ENCODE measurements at regions not wholly inside any gene's neighbourhood (a gene's known extent, or its start where the extent isn't known, plus 50 kb on each side); places are given as distances from the start of the nearest gene placed in this dataset.

- H3K27ac ChIP-seq (ENCODE audit: low read length): no peak overlapping the region
- H3K27me3 ChIP-seq (ENCODE audit: control insufficient read depth, insufficient read depth, low read length): peaks cover 4% of the 10 kb centered on the region
- no peak for DNase-seq
- H3K4me1 ChIP-seq (ENCODE audit: control insufficient read depth, insufficient read depth, low read length): no peaks in the 10 kb centered on the region
- H3K36me3 ChIP-seq (ENCODE audit: control insufficient read depth, insufficient read depth, low read length): no peaks in the 10 kb centered on the region
- no peak overlapping the region for H3K4me3 ChIP-seq (ENCODE audit: low read length)
- 13% methylated on average over 3 of the region's 11 CpGs for WGBS (ENCODE audit: insufficient coverage, low lambda C conversion rate)
- no peaks in the 10 kb centered on the region for H3K9me3 ChIP-seq (ENCODE audit: control insufficient read depth, low read depth, low read length)
Measured at GRCh38 chr20:22768266-22769178, 184.2 kb upstream of the FOXA2 start.

- Histone ChIP-seq H3K4me1 (ENCODE audit: control insufficient read depth, insufficient read depth, low read length) (no peaks in the 10 kb centered on the region), H3K4me3 (ENCODE audit: low read length) (no peak overlapping the region), H3K27me3 (ENCODE audit: control insufficient read depth, insufficient read depth, low read length) (peaks cover 4% of the 10 kb centered on the region), H3K27ac (ENCODE audit: low read length) (no peak overlapping the region), H3K9me3 (ENCODE audit: control insufficient read depth, low read depth, low read length) (no peaks in the 10 kb centered on the region), H3K36me3 (ENCODE audit: control insufficient read depth, insufficient read depth, low read length) (no peaks in the 10 kb centered on the region)
- no peak for DNase-seq
Measured at GRCh38 chr20:22770241-22770800, 185.9 kb upstream of the FOXA2 start.

DNA sequence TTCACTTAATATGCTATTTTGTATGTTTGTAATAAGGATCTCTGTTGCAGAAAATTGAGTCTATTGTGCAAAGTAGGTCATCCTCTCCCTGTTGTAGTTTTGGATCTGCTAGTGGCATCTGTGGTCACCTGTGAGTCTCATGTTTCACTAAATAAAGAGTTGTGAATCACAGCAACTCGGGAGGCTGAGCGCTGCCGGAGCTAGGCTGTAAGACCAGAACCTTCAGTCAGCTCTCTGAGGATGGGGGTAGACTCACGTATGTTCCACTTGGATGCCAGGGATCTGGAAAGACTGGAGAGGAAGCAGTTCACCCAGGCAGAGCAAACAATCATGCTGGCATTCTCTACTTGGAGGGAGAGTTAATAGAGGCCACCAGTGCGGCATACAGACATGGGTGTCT is 187.3 kb upstream of the FOXA2 start:
- DNase-seq: no peak
- Histone ChIP-seq H3K4me1 (ENCODE audit: control insufficient read depth, insufficient read depth, low read length) (no peaks in the 10 kb centered on the region), H3K27me3 (ENCODE audit: control insufficient read depth, insufficient read depth, low read length) (peaks cover 4% of the 10 kb centered on the region), H3K4me3 (ENCODE audit: low read length) (no peak overlapping the region), H3K27ac (ENCODE audit: low read length) (no peak overlapping the region), H3K9me3 (ENCODE audit: control insufficient read depth, low read depth, low read length) (no peaks in the 10 kb centered on the region), H3K36me3 (ENCODE audit: control insufficient read depth, insufficient read depth, low read length) (no peaks in the 10 kb centered on the region)
- WGBS (ENCODE audit: insufficient coverage, low lambda C conversion rate): no CpG with 5 or more reads among the region's 5 CpGs

DNA sequence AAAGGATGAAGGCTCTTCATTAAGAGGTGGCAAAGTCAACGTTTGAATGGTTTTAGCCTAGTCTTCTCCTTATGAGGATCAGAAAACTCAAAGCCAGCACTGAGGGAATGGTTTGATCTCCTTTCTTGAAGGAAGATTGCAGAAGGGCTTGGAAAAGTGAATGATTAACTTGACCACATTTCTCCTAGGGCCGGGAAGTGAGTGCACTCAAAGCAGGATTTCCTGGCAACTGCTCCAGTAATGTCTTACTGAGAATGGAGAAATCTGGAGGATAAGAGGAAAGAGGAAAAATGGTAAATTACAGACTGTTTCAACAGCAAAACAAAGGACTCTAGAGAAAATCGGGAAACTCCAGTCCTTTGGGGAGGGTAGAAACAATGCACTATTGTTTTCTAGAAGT is 189.0 kb upstream of the FOXA2 start:
- WGBS (ENCODE audit: insufficient coverage, low lambda C conversion rate): 20% methylated on average over 2 of the region's 3 CpGs
- DNase-seq: peak; percentile 26 to 41
- H3K36me3 ChIP-seq (ENCODE audit: control insufficient read depth, insufficient read depth, low read length): no peaks in the 10 kb centered on the region
- H3K9me3 ChIP-seq (ENCODE audit: control insufficient read depth, low read depth, low read length): no peaks in the 10 kb centered on the region
- H3K27me3 ChIP-seq (ENCODE audit: control insufficient read depth, insufficient read depth, low read length): no peaks in the 10 kb centered on the region
- H3K27ac ChIP-seq (ENCODE audit: low read length): no peak overlapping the region
- H3K4me1 ChIP-seq (ENCODE audit: control insufficient read depth, insufficient read depth, low read length): no peaks in the 10 kb centered on the region
- H3K4me3 ChIP-seq (ENCODE audit: low read length): no peak overlapping the region

- Histone ChIP-seq H3K4me3 (ENCODE audit: low read length) (no peak overlapping the region), H3K36me3 (ENCODE audit: control insufficient read depth, insufficient read depth, low read length) (no peaks in the 10 kb centered on the region), H3K27me3 (ENCODE audit: control insufficient read depth, insufficient read depth, low read length) (no peaks in the 10 kb centered on the region), H3K9me3 (ENCODE audit: control insufficient read depth, low read depth, low read length) (no peaks in the 10 kb centered on the region), H3K4me1 (ENCODE audit: control insufficient read depth, insufficient read depth, low read length) (no peaks in the 10 kb centered on the region), H3K27ac (ENCODE audit: low read length) (no peak overlapping the region)
- no CpG with 5 or more reads among the region's 1 CpG for WGBS (ENCODE audit: insufficient coverage, low lambda C conversion rate)
- no peak for DNase-seq
Measured at GRCh38 chr20:22775256-22775655, 190.9 kb upstream of the FOXA2 start.

GRCh38 chr20:22775671-22776139 is 191.3 kb upstream of the FOXA2 start:
- no peaks in the 10 kb centered on the region for H3K36me3 ChIP-seq (ENCODE audit: control insufficient read depth, insufficient read depth, low read length)
- DNase-seq: no peak
- no peak overlapping the region for H3K4me3 ChIP-seq (ENCODE audit: low read length)
- no peak overlapping the region for H3K27ac ChIP-seq (ENCODE audit: low read length)
- no CpG with 5 or more reads among the region's 2 CpGs for WGBS (ENCODE audit: insufficient coverage, low lambda C conversion rate)
- no peaks in the 10 kb centered on the region for H3K4me1 ChIP-seq (ENCODE audit: control insufficient read depth, insufficient read depth, low read length)
- no peaks in the 10 kb centered on the region for H3K9me3 ChIP-seq (ENCODE audit: control insufficient read depth, low read depth, low read length)
- H3K27me3 ChIP-seq (ENCODE audit: control insufficient read depth, insufficient read depth, low read length): no peaks in the 10 kb centered on the region

DNA sequence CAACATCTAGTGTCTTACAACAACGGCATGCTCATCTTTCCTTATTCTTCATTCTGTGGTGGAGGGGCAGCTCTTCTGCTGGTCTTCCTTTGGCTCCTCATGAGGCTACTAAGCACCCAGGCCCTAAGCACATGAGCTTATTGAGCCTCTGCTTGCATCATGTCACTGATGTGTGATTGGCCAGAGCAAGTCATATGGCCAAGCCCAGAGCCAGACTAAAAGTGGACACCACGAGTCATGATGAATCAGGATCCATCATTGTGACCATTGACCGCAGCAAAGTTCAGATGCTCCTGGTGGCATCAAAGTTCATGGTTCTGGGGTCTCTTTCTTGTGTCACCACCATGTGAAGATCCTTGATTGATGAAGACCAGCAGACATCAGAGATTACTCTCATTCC is 192.0 kb upstream of the FOXA2 start:
- Histone ChIP-seq H3K27ac (ENCODE audit: low read length) (no peak overlapping the region), H3K4me3 (ENCODE audit: low read length) (no peak overlapping the region), H3K9me3 (ENCODE audit: control insufficient read depth, low read depth, low read length) (no peaks in the 10 kb centered on the region), H3K4me1 (ENCODE audit: control insufficient read depth, insufficient read depth, low read length) (no peaks in the 10 kb centered on the region), H3K36me3 (ENCODE audit: control insufficient read depth, insufficient read depth, low read length) (no peaks in the 10 kb centered on the region), H3K27me3 (ENCODE audit: control insufficient read depth, insufficient read depth, low read length) (no peaks in the 10 kb centered on the region)
- 100% methylated on average over 1 of the region's 3 CpGs for WGBS (ENCODE audit: insufficient coverage, low lambda C conversion rate)
- DNase-seq: no peak

DNA sequence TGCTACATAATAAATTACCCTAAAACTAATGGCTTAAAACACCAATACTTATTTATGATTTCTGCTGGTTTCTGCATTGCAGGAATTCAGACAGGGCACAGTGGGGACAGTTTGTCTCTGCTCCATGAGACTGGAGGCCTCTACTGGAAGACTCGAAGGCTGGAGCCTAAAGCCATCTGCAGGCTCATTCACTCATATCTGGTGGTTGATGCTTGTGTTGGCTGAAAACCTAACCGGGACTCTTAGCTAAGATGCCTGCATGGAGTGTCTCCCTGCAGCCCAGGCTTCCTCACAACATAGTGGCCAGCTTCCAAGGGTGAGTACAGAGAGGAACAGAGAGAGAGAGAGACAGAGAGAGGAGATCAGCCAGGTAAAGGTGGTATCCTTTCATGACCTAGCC is 195.5 kb upstream of the FOXA2 start:
- no peaks in the 10 kb centered on the region for H3K4me1 ChIP-seq (ENCODE audit: control insufficient read depth, insufficient read depth, low read length)
- no peak for DNase-seq
- no peaks in the 10 kb centered on the region for H3K9me3 ChIP-seq (ENCODE audit: control insufficient read depth, low read depth, low read length)
- H3K27ac ChIP-seq (ENCODE audit: low read length): no peak overlapping the region
- H3K4me3 ChIP-seq (ENCODE audit: low read length): no peak overlapping the region
- no peaks in the 10 kb centered on the region for H3K27me3 ChIP-seq (ENCODE audit: control insufficient read depth, insufficient read depth, low read length)
- no peaks in the 10 kb centered on the region for H3K36me3 ChIP-seq (ENCODE audit: control insufficient read depth, insufficient read depth, low read length)
- no CpG with 5 or more reads among the region's 2 CpGs for WGBS (ENCODE audit: insufficient coverage, low lambda C conversion rate)

DNA sequence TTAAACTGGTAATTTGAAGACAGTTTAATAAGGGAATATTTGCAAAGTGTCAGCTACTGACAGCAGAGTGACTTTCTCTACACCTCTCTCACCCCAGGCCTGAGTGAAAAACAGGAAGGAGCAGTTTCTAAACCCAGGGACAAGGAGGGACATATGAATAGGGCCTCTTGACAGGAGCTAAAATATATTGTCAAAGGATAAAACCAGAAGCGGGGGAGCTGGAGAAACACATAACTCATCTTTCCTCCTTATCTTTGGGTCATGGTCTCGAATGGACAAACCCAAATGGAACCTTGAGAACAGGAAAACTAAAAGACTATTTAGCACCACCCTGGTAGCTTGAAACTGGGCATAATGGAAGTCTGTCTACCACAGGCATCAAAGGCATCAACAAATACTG is 197.5 kb upstream of the FOXA2 start:
- H3K27ac ChIP-seq (ENCODE audit: low read length): no peak overlapping the region
- H3K27me3 ChIP-seq (ENCODE audit: control insufficient read depth, insufficient read depth, low read length): peaks cover 5% of the 10 kb centered on the region
- WGBS (ENCODE audit: insufficient coverage, low lambda C conversion rate): 100% methylated on average over 1 of the region's 2 CpGs
- H3K4me1 ChIP-seq (ENCODE audit: control insufficient read depth, insufficient read depth, low read length): no peaks in the 10 kb centered on the region
- DNase-seq: no peak
- H3K9me3 ChIP-seq (ENCODE audit: control insufficient read depth, low read depth, low read length): no peaks in the 10 kb centered on the region
- no peaks in the 10 kb centered on the region for H3K36me3 ChIP-seq (ENCODE audit: control insufficient read depth, insufficient read depth, low read length)
- no peak overlapping the region for H3K4me3 ChIP-seq (ENCODE audit: low read length)

DNA sequence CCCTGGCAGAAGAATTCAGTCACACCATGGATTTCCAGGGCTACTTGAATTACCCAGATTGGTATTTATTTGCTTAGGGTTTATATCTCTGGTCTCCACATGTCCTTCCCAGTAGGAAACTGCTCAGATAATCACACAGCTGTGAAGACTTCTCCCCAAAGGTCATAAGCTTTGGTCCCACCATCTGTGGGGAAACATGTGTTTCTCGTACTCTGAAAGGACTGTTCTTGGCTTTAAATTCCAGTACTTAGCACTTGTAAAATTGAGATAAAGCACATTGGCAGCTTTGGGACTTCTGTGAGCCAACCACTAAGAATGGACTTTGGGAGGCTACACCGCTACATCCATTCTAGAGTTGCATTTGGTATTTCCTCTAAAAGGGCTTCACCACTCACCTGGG is 205.3 kb upstream of the FOXA2 start:
- H3K27ac ChIP-seq (ENCODE audit: low read length): no peak overlapping the region
- no CpG with 5 or more reads among the region's 2 CpGs for WGBS (ENCODE audit: insufficient coverage, low lambda C conversion rate)
- DNase-seq: no peak

DNA sequence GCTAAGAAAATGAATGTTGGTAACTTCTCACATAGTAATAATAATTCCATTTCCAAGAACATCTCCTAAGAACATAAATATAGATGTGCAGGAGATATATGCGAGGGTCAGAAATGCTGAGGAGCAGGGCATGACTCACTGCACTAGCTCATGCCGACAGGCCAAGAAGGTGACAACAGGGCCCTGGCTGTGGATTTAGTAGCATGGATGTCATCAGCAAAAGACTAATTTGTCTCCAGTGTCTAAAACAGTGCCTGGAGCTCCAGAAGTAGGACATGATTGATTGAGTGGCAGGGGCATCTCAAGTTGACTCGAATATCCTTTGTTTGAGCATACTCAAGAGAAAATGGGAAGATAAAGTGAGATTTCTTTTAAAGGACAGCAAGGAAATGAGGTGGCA is 207.0 kb upstream of the FOXA2 start:
- Histone ChIP-seq H3K4me3 (ENCODE audit: low read length) (no peak overlapping the region), H3K4me1 (ENCODE audit: control insufficient read depth, insufficient read depth, low read length) (no peaks in the 10 kb centered on the region), H3K36me3 (ENCODE audit: control insufficient read depth, insufficient read depth, low read length) (no peaks in the 10 kb centered on the region), H3K27me3 (ENCODE audit: control insufficient read depth, insufficient read depth, low read length) (peaks cover 7% of the 10 kb centered on the region), H3K9me3 (ENCODE audit: control insufficient read depth, low read depth, low read length) (no peaks in the 10 kb centered on the region), H3K27ac (ENCODE audit: low read length) (no peak overlapping the region)
- no CpG with 5 or more reads among the region's 3 CpGs for WGBS (ENCODE audit: insufficient coverage, low lambda C conversion rate)
- no peak for DNase-seq

More for the DNA sequence above, 205.3 kb upstream of the FOXA2 start:
- no peaks in the 10 kb centered on the region for H3K4me1 ChIP-seq (ENCODE audit: control insufficient read depth, insufficient read depth, low read length)
- H3K36me3 ChIP-seq (ENCODE audit: control insufficient read depth, insufficient read depth, low read length): no peaks in the 10 kb centered on the region
- no peak overlapping the region for H3K4me3 ChIP-seq (ENCODE audit: low read length)
- H3K9me3 ChIP-seq (ENCODE audit: control insufficient read depth, low read depth, low read length): no peaks in the 10 kb centered on the region
- H3K27me3 ChIP-seq (ENCODE audit: control insufficient read depth, insufficient read depth, low read length): peaks cover 8% of the 10 kb centered on the region
